Neural cell (in vitro differentiated cells): ENCODE measurements at regions not wholly inside any gene's neighbourhood (a gene's known extent, or its start where the extent isn't known, plus 50 kb on each side); places are given as distances from the start of the nearest gene placed in this dataset.

Experiments used
- EP300 ChIP-seq: fragments of 450-650 bp; conservative IDR thresholded peaks from 2 replicates; pipeline ENCODE4 v1.6.1; 2014; ENCODE audit warnings: antibody characterized with exemption, mild to moderate bottlenecking, moderate library complexity; ENCODE audit not compliant: poor library complexity, severe bottlenecking
- EZH2 ChIP-seq: fragments of 200-600, 300-800 bp; shearing (Covaris generic), sonication (generic); IDR thresholded peaks from 2 replicates; pipeline ENCODE4 v1.6.1; 2014; ENCODE audit warnings: antibody characterized with exemption, low read length, borderline replicate concordance, mild to moderate bottlenecking; ENCODE audit not compliant: insufficient read depth, poor library complexity, severe bottlenecking
- MXI1 ChIP-seq: fragments of 450-650 bp; conservative IDR thresholded peaks from 2 replicates; pipeline ENCODE4 v1.6.1; 2014; ENCODE audit warnings: antibody characterized with exemption, mild to moderate bottlenecking; ENCODE audit not compliant: poor library complexity, severe bottlenecking
- POLR2AphosphoS5 ChIP-seq: IDR thresholded peaks from 2 replicates; pipeline ENCODE4 v1.6.1; 2012
- RAD21 ChIP-seq: fragments of 450-650 bp; conservative IDR thresholded peaks from 2 replicates; pipeline ENCODE4 v1.6.1; 2014; ENCODE audit warnings: antibody characterized with exemption, mild to moderate bottlenecking, moderate library complexity
- SMC3 ChIP-seq: fragments of 450-650 bp; conservative IDR thresholded peaks from 2 replicates; pipeline ENCODE4 v1.6.1; 2014; ENCODE audit warnings: antibody characterized with exemption, mild to moderate bottlenecking, moderate library complexity; ENCODE audit not compliant: poor library complexity
- TAF1 ChIP-seq: IDR thresholded peaks from 2 replicates; pipeline ENCODE4 v1.6.1; 2012; ENCODE audit warnings: low read depth
- TF ChIP-seq, protein P1 (sequence below): fragments of 450-650 bp; IDR thresholded peaks from 2 replicates; pipeline ENCODE4 v1.5.1; 2014; ENCODE audit warnings: antibody characterized with exemption, mild to moderate bottlenecking, moderate library complexity; ENCODE audit not compliant: poor library complexity, severe bottlenecking
- TF ChIP-seq, protein P2 (sequence below): IDR thresholded peaks from 2 replicates; pipeline ENCODE4 v1.6.1; 2012; ENCODE audit warnings: borderline replicate concordance

DNA sequence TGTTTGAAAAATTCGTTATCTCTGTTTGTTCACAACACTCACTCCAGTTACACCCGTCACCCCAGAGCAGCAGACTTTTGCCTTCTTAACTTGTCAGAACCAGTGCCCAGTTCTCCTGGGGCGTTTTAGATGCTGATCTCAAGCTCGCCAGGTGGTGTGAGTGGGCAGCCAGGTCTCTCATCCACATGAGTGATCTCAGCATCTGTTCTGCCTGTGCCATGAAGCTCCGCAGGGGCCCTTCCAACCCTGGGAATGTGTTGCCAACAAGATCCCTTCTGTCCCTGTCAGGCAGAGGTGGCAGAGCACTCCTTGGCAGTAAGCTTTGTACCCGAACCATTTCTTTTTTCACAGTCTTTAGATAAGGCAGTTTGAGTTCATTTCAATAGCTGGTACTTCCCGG is 896.5 kb downstream of the UQCRFS1 start:
- TF ChIP-seq, protein P1, sequence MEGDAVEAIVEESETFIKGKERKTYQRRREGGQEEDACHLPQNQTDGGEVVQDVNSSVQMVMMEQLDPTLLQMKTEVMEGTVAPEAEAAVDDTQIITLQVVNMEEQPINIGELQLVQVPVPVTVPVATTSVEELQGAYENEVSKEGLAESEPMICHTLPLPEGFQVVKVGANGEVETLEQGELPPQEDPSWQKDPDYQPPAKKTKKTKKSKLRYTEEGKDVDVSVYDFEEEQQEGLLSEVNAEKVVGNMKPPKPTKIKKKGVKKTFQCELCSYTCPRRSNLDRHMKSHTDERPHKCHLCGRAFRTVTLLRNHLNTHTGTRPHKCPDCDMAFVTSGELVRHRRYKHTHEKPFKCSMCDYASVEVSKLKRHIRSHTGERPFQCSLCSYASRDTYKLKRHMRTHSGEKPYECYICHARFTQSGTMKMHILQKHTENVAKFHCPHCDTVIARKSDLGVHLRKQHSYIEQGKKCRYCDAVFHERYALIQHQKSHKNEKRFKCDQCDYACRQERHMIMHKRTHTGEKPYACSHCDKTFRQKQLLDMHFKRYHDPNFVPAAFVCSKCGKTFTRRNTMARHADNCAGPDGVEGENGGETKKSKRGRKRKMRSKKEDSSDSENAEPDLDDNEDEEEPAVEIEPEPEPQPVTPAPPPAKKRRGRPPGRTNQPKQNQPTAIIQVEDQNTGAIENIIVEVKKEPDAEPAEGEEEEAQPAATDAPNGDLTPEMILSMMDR: no peak
- TF ChIP-seq EZH2 (no peak), POLR2AphosphoS5 (no peak), MXI1 (no peak), TAF1 (no peak), EP300 (no peak), RAD21 (no peak), SMC3 (no peak)
- TF ChIP-seq, protein P2, sequence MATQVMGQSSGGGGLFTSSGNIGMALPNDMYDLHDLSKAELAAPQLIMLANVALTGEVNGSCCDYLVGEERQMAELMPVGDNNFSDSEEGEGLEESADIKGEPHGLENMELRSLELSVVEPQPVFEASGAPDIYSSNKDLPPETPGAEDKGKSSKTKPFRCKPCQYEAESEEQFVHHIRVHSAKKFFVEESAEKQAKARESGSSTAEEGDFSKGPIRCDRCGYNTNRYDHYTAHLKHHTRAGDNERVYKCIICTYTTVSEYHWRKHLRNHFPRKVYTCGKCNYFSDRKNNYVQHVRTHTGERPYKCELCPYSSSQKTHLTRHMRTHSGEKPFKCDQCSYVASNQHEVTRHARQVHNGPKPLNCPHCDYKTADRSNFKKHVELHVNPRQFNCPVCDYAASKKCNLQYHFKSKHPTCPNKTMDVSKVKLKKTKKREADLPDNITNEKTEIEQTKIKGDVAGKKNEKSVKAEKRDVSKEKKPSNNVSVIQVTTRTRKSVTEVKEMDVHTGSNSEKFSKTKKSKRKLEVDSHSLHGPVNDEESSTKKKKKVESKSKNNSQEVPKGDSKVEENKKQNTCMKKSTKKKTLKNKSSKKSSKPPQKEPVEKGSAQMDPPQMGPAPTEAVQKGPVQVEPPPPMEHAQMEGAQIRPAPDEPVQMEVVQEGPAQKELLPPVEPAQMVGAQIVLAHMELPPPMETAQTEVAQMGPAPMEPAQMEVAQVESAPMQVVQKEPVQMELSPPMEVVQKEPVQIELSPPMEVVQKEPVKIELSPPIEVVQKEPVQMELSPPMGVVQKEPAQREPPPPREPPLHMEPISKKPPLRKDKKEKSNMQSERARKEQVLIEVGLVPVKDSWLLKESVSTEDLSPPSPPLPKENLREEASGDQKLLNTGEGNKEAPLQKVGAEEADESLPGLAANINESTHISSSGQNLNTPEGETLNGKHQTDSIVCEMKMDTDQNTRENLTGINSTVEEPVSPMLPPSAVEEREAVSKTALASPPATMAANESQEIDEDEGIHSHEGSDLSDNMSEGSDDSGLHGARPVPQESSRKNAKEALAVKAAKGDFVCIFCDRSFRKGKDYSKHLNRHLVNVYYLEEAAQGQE: no peak
